ENCODE measurements at regions not wholly inside any gene's neighbourhood (a gene's known extent, or its start where the extent isn't known, plus 50 kb on each side); places are given as distances from the start of the nearest gene placed in this dataset.

- no peak for DNase-seq
Measured at GRCh38 chr5:54707841-54708240, 190.3 kb downstream of the SNX18 start.

- peak in 1 of 5 experiments; percentile 41 for DNase-seq
Measured at GRCh38 chr5:54705994-54706653, 188.6 kb downstream of the SNX18 start.

DNA sequence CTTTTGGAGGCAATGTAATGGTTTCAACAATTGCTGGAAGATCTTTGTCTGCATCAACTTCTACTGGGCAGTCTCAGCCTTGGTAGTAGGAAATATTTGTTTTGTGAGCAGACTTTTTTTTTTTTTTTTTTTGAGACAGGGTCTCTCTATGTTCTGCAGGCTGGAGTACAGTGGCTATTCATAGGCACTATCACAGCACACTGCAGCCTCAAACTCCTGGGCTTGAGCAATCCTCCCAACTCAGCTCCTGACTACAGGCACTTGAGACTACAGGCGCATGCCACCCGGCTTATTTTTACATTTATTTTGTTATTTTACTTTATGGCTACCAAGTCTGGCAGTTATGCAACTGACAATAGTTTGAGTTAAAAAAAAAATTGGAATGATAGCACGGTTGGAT, 187.3 kb downstream of the SNX18 start:
- no peak for DNase-seq

DNA sequence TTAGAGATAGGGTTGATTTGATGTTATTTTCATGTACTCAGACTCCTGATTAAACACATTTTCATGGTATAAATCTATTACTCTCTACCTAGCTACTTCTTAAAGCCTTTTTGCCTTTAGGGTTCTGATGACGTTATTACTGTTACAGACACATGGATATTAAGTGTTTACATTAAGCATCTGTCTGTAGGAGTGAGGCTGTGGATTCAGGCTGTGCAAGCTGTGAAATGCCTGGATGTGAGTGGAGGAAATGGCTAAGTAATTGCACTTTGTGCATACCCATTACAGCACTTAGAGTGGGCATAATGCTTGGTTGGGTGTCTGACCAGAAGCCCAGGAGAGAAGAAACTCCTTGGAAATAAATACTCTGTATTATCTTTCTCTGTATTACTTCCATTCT, 186.8 kb downstream of the SNX18 start:
- DNase-seq, result no peak

GRCh38 chr5:54703565-54704255, 186.2 kb downstream of the SNX18 start:
- no peak for DNase-seq

- DNase-seq, result no peak
Measured at GRCh38 chr5:54703133-54703532, 185.6 kb downstream of the SNX18 start.

DNA sequence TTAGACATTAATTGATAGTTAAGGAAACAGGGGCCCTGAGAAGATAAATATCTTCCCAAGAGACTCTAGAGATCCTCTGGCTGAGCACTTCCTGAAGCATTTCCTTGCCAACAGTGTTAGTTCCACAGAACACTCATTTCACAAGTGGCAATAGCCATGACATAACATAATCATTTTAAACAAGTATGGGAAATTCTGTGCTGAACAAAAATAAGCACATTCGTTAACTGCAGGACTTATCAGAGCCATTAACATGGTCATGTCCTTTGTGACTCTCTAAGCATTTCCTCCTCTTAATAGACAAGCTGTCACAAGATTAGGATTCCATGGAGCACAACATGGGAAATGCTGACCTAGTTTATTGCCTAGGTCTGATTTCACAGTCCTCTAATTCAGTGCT, 184.9 kb downstream of the SNX18 start:
- no peak for DNase-seq

DNA sequence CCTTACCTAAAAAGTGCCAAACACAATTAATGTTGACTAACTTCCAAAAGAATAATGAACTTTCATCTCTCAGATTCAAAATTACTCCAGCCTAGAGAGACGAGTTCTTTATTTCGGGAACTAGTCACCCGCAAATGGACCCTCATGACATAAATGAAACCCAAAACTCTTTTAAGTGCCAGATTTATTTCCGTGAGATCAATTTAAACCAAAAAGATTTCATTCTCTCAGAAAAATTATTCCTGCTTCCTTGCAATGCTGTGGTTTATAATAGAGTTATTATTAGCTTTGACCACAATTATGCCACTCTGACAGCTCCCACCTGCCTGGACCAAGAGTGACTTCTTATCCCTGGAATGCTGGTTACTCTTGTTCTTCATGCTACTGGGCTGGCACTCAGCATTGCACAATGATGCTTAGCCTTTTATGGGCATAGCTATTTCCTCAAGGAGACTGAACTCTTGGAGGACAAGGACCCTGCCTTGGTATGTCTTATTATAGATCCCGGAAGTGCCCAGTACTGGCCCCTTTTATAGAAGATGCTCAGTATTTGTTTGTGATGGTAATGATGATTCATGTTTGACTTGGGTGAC, 183.5 kb downstream of the SNX18 start:
- DNase-seq, result no peak

DNA sequence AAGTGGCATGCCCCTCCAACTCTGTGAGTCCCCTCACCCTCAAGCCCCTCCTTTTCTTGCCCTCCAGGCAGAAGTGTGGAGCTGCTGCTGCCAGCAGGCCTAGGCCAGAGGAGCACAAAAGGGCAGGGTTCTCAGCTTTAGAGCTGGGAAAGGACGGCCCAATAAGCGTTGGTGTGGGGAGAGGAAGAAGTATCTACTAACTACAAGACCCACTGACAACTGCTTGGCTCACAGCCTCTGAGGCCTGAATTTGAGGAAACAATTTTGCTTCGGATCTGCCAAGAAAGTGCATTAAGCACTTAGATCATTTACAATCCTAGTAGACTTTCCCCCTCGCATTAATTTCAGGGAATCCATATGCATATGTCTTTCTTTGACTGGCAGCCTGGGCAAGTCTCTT, 179.4 kb downstream of the SNX18 start:
- DNase-seq, result no peak

DNA sequence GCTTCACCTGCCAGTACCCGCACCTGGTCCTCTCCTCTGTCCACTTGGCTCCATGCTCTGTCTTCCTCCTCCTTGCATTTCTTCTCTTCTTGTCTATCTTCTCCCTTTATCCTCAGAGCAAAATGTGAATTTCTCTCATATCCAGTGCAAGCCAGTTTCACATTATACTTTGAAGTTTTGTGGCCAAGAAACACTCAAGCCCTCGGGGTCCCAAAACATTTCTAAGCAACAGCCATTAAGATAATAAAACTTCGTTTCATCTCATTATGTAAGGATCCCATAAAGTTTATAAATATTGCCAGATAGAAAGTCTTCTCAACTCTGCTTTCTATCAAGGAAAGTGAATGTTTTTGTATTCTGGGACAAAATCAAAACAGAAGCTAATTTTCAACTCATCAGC, 178.8 kb downstream of the SNX18 start:
- DNase-seq, result no peak

DNA sequence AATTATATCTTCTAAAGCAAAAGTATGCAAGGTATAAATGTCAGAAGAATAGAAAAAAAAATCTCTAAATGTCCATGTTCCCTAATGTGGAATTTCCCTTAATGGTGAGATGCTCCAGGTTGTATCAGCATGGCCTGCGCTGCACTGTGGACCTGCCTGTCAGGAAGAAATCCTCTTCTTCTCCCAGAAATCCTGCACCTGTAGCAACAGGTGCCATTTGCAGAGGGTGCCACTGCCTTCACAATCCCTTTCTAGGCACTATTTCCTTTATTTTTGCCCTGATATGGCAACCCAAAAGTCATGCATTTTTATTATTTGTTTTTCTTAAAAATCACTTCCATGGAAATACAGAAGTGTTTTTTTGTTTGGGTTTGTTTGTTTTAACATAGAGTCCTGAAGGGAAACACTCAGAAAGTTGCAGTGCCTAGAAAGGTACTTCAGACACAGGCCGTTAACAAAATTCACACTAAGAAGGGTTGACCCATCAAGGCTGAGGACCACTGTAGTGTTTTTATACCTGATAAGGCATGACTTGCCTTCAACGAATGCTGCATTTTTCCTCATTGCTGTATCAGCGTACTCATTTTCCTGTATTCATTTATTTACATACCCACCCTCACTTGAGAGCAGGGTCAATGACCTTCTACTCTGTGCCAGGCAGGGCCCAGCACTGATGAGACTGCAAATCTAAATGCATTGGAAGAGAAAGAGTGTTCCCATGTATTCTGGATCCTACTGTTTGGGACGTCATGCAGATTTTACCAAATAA, 177.8 kb downstream of the SNX18 start:
- no peak for DNase-seq

- no peak for DNase-seq
Measured at GRCh38 chr5:54693936-54694657, 176.5 kb downstream of the SNX18 start.

- no peak for DNase-seq
Measured at GRCh38 chr5:54692631-54693030, 175.1 kb downstream of the SNX18 start.

DNA sequence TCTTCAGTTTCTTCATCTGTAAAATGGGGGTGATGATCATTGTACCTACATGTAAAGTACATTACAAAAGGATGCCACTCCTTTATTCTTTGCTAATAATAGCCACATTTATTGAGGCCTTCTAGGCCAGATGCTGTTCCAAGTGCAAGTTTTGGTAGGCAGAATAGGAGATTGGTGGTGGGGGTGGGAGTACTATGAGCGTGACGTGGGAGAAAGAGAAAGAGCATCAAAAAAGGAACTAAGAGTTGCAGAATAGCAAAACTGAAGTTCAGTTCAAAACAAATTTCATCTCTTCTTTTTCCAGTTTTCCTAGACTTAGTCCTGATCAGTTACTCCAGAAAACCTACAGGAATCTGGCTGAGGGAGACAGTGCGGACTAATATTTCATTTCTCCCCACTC, 174.1 kb downstream of the SNX18 start:
- DNase-seq, result no peak

GRCh38 chr5:54689411-54690251, 172.1 kb downstream of the SNX18 start:
- no peak for DNase-seq

DNA sequence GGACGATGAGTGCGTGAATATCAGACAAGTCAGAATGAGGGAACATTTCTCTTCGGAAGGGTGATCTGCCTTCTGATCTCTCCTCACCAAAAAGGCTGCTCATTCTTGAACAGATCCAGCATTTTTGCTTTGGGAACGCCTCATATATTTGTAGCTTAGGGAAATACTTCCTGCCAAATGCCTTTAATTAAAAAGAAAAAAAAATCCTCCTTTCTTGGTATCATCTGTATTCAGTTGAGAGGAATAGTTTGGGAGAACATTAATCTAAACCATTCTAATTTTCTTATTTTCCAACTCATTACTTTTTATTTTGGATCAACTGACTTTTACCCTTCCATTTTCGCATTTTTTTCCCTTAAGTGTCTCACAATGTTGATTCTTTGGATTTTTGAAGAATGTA, 163.4 kb downstream of the SNX18 start:
- no peak for DNase-seq

DNA sequence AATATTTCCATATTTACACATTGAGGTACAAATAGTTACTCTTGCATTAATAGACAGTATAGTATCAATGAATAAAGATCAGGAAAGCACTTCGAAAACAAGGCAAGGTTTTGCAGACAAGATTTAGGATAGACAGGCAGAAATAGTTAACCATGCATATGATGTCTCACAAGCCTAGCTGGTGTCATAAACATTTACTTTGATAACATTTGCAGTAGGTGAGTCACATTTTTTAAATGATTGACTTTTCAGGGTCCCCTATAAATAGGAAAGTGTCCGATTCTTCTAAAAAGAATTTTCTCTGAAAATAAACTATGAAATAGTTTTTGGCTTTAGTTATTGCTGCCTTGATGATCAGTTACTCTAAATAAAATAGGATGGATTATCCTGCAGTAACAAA, 162.1 kb downstream of the SNX18 start:
- no peak for DNase-seq

DNA sequence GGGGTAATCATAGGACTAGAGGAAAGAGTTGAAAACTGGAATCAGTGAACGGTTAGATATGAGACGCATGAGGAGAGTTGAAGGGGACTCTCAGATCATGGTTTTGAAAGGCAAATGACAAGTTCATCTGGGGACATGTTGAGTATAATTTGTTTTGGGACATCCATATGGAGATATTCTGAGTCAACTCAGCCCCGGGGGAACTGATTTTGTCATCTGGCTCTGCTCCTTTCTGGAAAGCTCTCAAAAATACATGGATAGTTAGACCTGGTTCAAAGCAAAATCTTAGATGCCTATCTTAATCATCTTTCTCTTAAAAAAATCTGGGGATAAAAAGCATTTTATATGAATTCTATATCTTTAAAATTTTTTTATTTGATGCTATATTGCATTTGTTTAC, 161.2 kb downstream of the SNX18 start:
- no peak for DNase-seq

- DNase-seq, result no peak
Measured at GRCh38 chr5:54676481-54677340, 159.2 kb downstream of the SNX18 start.

- peak in 2 of 5 experiments; percentile 60 to 92 for DNase-seq
Measured at GRCh38 chr5:54673523-54674225, 156.1 kb downstream of the SNX18 start.
